Fibroblast of lung (primary cell): ENCODE measurements at regions not wholly inside any gene's neighbourhood (a gene's known extent, or its start where the extent isn't known, plus 50 kb on each side); places are given as distances from the start of the nearest gene placed in this dataset.

Experiments
- DNase-seq, 2 donors: peaks; one replicate each; pipeline versions ENCODE4 v3.0.0 to v3.0.0-alpha.2; 2010; ENCODE audit warnings: low read depth in 2 of 2
- H2AFZ ChIP-seq: 2 replicates; pipeline ENCODE4 v1.5.1; 2012; ENCODE audit warnings: low read length, control low read depth, inconsistent platforms
- H3K27ac ChIP-seq: 2 replicates; pipeline ENCODE4 v1.5.1; 2011; ENCODE audit warnings: low read length, control low read depth; ENCODE audit not compliant: insufficient read depth
- H3K27me3 ChIP-seq: 2 replicates; pipeline ENCODE4 v1.5.1; 2011; ENCODE audit warnings: mild to moderate bottlenecking, low read length; ENCODE audit not compliant: control insufficient read depth, insufficient read depth
- H3K36me3 ChIP-seq: 2 replicates; pipeline ENCODE4 v1.5.1; 2011; ENCODE audit warnings: low read length; ENCODE audit not compliant: control insufficient read depth, insufficient read depth
- H3K4me1 ChIP-seq: 2 replicates; pipeline ENCODE4 v1.5.1; 2011; ENCODE audit warnings: low read length; ENCODE audit not compliant: control insufficient read depth, insufficient read depth; ENCODE audit errors: extremely low read depth
- H3K4me2 ChIP-seq: 2 replicates; pipeline ENCODE4 v1.5.1; 2011; ENCODE audit warnings: low read length, control low read depth; ENCODE audit not compliant: insufficient read depth; ENCODE audit errors: extremely low read depth
- H3K4me3 ChIP-seq, 4 experiments: fragments of 200-600 bp in 1 of 4; sonication (generic) in 1 of 4; replicated peaks in 1 of 4; 2 replicates each; pipeline ENCODE4 v1.5.1; 2011 to 2016; ENCODE audit warnings: low read length in 4 of 4, low read depth in 3 of 4, mild to moderate bottlenecking in 3 of 4, control low read depth in 2 of 4, inconsistent platforms in 1 of 4, mixed read lengths in 1 of 4; ENCODE audit not compliant: insufficient read depth in 1 of 4; ENCODE audit errors: control extremely low read depth in 1 of 4
- H3K79me2 ChIP-seq: 2 replicates; pipeline ENCODE4 v1.5.1; 2012; ENCODE audit warnings: mild to moderate bottlenecking, low read length, inconsistent platforms; ENCODE audit not compliant: control insufficient read depth, insufficient read depth
- H3K9ac ChIP-seq: 2 replicates; pipeline ENCODE4 v1.5.1; 2011; ENCODE audit warnings: mild to moderate bottlenecking, low read length, control low read depth; ENCODE audit not compliant: insufficient read depth
- H3K9me3 ChIP-seq: 2 replicates; pipeline ENCODE4 v1.5.1; 2012; ENCODE audit warnings: low read depth, low read length; ENCODE audit not compliant: control insufficient read depth, insufficient read depth
- H4K20me1 ChIP-seq: 2 replicates; pipeline ENCODE4 v1.5.1; 2011; ENCODE audit warnings: low read length; ENCODE audit not compliant: control insufficient read depth, insufficient read depth; ENCODE audit errors: extremely low read depth
- EZH2 ChIP-seq: IDR thresholded peaks from 2 replicates; pipeline ENCODE4 v1.5.1; 2012; ENCODE audit warnings: low read length, control low read depth, mild to moderate bottlenecking; ENCODE audit errors: missing control alignments
- TF ChIP-seq, protein P1 (sequence below), 2 donors: IDR thresholded peaks in 1 of 2; conservative IDR thresholded peaks in 1 of 2; 1 replicate in 1 of 2; 2 replicates in 1 of 2; pipeline ENCODE4 v1.5.1; 2011 to 2012; ENCODE audit warnings: low read length in 2 of 2, control low read depth in 1 of 2, inconsistent platforms in 1 of 2, low read depth in 1 of 2, mild to moderate bottlenecking in 1 of 2

DNA sequence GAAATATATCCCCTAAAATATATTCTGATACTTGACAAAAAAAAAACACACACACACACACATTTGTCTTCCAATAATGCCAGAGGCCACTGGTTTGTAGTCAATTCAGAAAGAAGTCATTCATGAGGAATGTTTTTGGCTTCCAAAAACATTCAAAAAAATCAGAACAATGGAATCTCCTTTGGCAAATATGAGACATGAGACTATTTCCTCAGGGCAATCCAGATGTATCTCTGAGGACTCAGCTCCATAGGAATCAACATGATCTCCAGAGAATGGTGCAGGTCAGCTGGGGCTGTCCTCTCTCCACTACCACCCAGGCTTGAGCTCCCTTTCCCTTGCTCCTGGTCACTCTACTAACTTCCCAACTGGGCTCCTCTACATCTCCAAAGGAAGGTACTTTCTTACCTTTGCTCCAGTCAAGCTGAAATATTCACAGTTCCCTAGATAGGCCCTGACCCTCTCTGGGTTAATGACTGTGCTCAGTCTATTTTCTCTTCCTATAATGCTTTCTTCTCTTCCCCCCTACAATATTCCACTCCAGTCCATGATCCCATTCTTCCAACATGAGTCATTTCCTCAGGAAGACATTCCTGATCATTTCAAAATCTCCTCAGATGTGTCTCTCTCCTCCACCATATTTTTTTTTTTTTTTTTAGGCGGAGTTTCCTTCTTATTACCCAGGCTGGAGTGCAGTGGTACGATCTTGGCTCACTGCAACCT lies 145.3 kb downstream of the C1D start:
- H4K20me1 ChIP-seq: no peaks in the 10 kb centered on the region
- TF ChIP-seq, protein P1, sequence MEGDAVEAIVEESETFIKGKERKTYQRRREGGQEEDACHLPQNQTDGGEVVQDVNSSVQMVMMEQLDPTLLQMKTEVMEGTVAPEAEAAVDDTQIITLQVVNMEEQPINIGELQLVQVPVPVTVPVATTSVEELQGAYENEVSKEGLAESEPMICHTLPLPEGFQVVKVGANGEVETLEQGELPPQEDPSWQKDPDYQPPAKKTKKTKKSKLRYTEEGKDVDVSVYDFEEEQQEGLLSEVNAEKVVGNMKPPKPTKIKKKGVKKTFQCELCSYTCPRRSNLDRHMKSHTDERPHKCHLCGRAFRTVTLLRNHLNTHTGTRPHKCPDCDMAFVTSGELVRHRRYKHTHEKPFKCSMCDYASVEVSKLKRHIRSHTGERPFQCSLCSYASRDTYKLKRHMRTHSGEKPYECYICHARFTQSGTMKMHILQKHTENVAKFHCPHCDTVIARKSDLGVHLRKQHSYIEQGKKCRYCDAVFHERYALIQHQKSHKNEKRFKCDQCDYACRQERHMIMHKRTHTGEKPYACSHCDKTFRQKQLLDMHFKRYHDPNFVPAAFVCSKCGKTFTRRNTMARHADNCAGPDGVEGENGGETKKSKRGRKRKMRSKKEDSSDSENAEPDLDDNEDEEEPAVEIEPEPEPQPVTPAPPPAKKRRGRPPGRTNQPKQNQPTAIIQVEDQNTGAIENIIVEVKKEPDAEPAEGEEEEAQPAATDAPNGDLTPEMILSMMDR (conservative IDR thresholded peaks at IDR 0.05 in 1 of 2, IDR thresholded peaks at IDR 0.05 in 1 of 2; ENCODE audit: low read depth in 1 of 2, low read length in 2 of 2): no peak
- no peak for TF ChIP-seq EZH2
- H3K9me3 ChIP-seq: no peaks in the 10 kb centered on the region
- no peaks in the 10 kb centered on the region for H3K4me1 ChIP-seq
- peak; percentile 79 to 95 for DNase-seq
- no peaks in the 10 kb centered on the region for H3K79me2 ChIP-seq
- peak overlapping the region; percentile 18 for H2AFZ ChIP-seq
- H3K36me3 ChIP-seq: no peaks in the 10 kb centered on the region
- no peak overlapping the region for H3K9ac ChIP-seq
- no peaks in the 10 kb centered on the region for H3K27me3 ChIP-seq
- H3K4me3 ChIP-seq: no peak overlapping the region
- H3K4me2 ChIP-seq: peak overlapping the region; percentile 39
- H3K27ac ChIP-seq: peak overlapping the region; percentile 82

DNA sequence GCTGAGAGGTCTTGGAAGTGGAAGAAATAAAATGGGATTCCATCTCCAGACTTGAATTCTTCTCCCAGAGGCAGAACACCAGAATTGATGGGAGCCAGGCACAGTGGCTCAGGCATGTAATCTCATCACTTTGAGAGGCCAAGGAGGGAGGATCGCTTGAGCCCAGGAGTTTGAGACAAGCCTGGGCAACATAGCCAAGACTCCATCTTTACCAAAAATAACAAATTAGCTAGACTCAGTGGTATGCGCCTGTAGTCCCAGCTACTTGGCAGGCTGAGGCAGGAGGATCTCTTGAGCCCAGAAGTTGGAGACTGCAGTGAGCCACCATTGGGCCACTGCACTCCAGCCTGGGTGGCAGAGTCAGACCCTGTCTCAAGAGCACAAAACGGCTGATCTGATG lies 144.3 kb downstream of the C1D start:
- Histone ChIP-seq H4K20me1 (no peaks in the 10 kb centered on the region), H3K27ac (no peak overlapping the region), H3K4me2 (no peak overlapping the region), H3K4me3 (no peak overlapping the region), H3K27me3 (no peaks in the 10 kb centered on the region), H2AFZ (no peak overlapping the region), H3K79me2 (no peaks in the 10 kb centered on the region), H3K36me3 (no peaks in the 10 kb centered on the region), H3K9me3 (no peaks in the 10 kb centered on the region), H3K4me1 (no peaks in the 10 kb centered on the region), H3K9ac (no peak overlapping the region)
- no peak for TF ChIP-seq EZH2
- TF ChIP-seq, protein P1 (conservative IDR thresholded peaks at IDR 0.05 in 1 of 2, IDR thresholded peaks at IDR 0.05 in 1 of 2; ENCODE audit: low read depth in 1 of 2, low read length in 2 of 2): no peak
- DNase-seq: peak in 1 of 2 donors; percentile 20

DNA sequence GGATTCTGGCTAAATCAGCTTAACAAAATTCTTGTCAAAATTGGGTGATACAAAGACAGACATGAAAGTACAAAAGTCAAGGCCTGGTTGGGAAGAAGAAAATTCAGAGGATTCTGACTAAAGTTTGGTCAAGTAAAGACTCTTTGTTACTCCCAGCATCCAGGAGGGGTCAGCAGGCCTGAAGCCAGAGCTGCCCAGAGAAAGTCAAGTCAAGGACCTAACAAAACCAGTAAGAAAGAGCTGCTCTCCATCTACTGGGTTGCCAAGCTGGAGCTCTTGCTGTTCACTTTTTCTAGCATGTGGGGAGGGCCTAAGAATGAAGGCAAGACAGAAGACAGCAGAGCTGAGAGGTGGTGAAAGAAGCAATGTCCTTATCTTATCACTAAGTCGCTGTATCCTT lies 143.3 kb downstream of the C1D start:
- no peak overlapping the region for H3K4me3 ChIP-seq
- no peak overlapping the region for H2AFZ ChIP-seq
- H4K20me1 ChIP-seq: no peaks in the 10 kb centered on the region
- H3K27ac ChIP-seq: no peak overlapping the region
- H3K9me3 ChIP-seq: no peaks in the 10 kb centered on the region
- H3K36me3 ChIP-seq: no peaks in the 10 kb centered on the region
- H3K4me1 ChIP-seq: no peaks in the 10 kb centered on the region
- DNase-seq: no peak
- no peaks in the 10 kb centered on the region for H3K27me3 ChIP-seq
- no peak overlapping the region for H3K9ac ChIP-seq
- H3K79me2 ChIP-seq: no peaks in the 10 kb centered on the region
- TF ChIP-seq, protein P1 (conservative IDR thresholded peaks at IDR 0.05 in 1 of 2, IDR thresholded peaks at IDR 0.05 in 1 of 2; ENCODE audit: low read depth in 1 of 2, low read length in 2 of 2): no peak
- no peak for TF ChIP-seq EZH2
- H3K4me2 ChIP-seq: no peak overlapping the region
